ENCODE measurements at regions not wholly inside any gene's neighbourhood (a gene's known extent, or its start where the extent isn't known, plus 50 kb on each side); places are given as distances from the start of the nearest gene placed in this dataset.
"Not testable (repeated sequence)": the region's sequence is repeated elsewhere in the genome, so short reads cannot be mapped to it uniquely, and the experiment has no call there.

DNA sequence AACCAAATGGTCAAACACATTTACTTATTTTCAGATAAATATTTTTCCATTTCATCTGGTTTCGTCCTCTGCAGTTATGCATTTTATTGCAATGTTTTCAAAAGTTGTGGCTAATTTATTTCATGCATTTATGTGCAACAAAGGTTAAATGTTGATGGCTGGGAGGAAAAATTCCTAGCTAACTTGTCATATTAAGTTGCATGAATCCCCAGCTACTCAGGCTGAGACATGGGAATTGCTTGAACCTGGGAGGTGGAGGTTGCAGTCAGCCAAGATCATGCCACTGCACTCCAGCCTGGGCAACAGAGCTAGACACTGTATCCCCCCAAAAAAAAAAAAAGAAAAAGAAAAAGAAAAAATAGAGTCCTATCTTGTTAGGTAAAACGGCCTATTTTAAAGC lies 1862.4 kb upstream of the RAG2 start:
- no peak for DNase-seq (ENCODE audit: low read depth in 1 of 2, low spot score in 1 of 2)

DNA sequence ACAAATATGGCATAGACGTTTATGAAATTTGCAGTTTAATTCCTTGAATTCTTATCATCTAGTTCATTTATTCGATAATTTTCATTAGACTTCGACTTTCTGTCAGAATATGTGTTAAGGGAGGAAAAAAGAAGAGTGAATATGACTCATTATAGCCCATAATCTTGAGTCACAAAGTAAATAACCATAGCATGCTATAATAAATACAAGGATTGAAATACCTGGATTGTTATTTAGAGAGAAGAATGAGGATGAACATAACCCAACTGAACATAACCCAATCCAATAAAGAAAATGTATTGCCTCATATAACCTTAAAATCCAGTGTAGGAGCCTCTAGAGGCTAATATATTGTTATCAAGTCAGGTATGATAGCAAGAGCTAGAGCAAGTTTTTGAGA lies 1858.3 kb upstream of the RAG2 start:
- DNase-seq (ENCODE audit: low read depth in 1 of 2, low spot score in 1 of 2) = no peak

GRCh38 chr11:38448284-38448683 lies 1850.2 kb upstream of the RAG2 start:
- no peak for DNase-seq (ENCODE audit: low read depth in 1 of 2, low spot score in 1 of 2)

GRCh38 chr11:38446336-38446735 lies 1848.3 kb upstream of the RAG2 start:
- DNase-seq (ENCODE audit: low read depth in 1 of 2, low spot score in 1 of 2) = no peak

GRCh38 chr11:38438091-38438490 lies 1840.1 kb upstream of the RAG2 start:
- DNase-seq (ENCODE audit: low read depth in 1 of 2, low spot score in 1 of 2) = no peak

- no peak for DNase-seq (ENCODE audit: low read depth in 1 of 2, low spot score in 1 of 2)
These were observed 1827.5 kb upstream of the RAG2 start for GRCh38 chr11:38425578-38425977.

DNA sequence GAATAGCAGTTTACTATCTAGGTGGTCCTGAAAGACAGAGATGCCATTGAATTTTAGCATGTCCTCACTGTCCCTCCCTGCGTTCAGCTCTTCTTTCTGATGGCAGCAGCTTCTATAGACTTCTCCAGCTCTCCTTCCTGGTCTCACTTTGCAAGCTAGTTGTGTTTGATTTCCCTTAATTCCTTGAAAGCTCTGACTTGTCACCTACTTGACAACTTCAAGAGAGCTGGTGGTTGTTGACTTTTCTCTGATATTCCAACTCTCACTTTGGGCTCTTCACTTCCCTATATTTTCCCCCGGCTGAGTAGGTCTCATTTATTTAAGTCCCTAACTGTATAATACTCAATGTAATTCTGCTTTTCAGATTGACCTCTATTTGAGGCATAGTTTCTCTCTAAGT lies 1825.0 kb upstream of the RAG2 start:
- DNase-seq (ENCODE audit: low read depth in 1 of 2, low spot score in 1 of 2) = no peak

DNA sequence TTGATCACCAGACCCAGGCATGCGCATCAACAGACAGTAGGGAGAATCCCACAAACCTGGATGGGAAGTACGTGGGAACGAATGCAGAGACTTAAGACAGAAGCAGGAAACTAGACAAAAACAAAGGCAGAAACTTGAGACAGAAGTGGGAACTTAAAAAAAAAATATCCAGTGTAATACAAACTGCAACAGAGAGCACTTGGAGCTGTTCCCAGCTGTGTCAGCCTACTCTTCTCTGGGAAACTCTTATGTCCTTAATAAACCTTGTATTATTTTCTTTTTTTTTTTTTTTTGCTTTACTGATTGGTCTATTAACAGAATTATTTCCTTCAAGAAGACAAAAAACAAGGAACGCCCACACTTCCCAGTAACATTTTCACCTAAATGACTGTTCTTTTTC lies 1818.1 kb upstream of the RAG2 start:
- no peak for DNase-seq (ENCODE audit: low read depth in 1 of 2, low spot score in 1 of 2)

DNA sequence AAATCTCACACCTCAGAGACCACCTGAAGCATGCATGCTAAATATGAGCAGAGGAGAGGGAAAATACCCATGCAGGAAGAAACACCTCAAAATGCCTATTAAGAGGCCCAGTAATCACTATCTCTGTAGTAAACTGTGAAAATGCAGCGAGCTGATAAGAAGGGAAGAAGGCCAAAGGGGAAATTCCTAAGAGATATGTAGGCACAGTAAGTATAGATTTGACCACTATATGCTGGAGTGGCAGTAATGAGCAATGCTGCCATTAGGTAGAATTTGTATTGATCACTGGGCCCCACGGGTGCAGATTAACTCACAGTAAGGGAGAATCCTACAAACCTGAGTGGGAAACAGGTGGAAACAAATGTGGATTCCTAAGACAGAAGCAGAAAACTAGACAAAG lies 1813.1 kb upstream of the RAG2 start:
- DNase-seq (ENCODE audit: low read depth in 1 of 2, low spot score in 1 of 2) = no peak

- DNase-seq (ENCODE audit: low read depth in 1 of 2, low spot score in 1 of 2) = no peak
These were observed 1804.0 kb upstream of the RAG2 start for GRCh38 chr11:38402063-38402462.

GRCh38 chr11:38392176-38392575 lies 1794.1 kb upstream of the RAG2 start:
- DNase-seq (ENCODE audit: low read depth in 1 of 2, low spot score in 1 of 2) = no peak

GRCh38 chr11:38384568-38384967 lies 1786.5 kb upstream of the RAG2 start:
- DNase-seq (ENCODE audit: low read depth in 1 of 2, low spot score in 1 of 2) = no peak

GRCh38 chr11:38365274-38365673 lies 1767.2 kb upstream of the RAG2 start:
- no peak for DNase-seq (ENCODE audit: low read depth in 1 of 2, low spot score in 1 of 2)

GRCh38 chr11:38356255-38356654 lies 1758.2 kb upstream of the RAG2 start:
- DNase-seq (ENCODE audit: low read depth in 1 of 2, low spot score in 1 of 2) = no peak

- no peak for DNase-seq (ENCODE audit: low read depth in 1 of 2, low spot score in 1 of 2)
These were observed 1747.2 kb upstream of the RAG2 start for GRCh38 chr11:38345286-38345685.

DNA sequence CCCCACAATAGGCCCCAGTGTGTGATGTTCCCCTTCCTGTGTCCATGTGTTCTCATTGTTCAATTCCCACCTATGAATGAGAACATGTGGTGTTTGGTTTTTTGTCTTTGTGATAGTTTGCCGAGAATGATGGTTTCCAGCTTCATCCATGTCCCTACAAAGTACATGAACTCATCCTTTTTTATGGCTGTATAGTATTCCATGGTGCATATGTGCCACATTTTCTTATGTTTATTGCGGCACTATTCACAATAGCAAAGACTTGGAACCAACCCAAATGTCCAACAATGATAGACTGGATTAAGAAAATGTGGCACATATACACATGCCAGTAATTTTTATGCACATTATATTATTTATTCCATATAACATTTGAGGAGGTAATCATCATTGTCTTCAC lies 1743.6 kb upstream of the RAG2 start:
- DNase-seq (ENCODE audit: low read depth in 1 of 2, low spot score in 1 of 2) = not testable (repeated sequence)

GRCh38 chr11:38339835-38340440 lies 1741.9 kb upstream of the RAG2 start:
- DNase-seq (ENCODE audit: low read depth in 1 of 2, low spot score in 1 of 2) = no peak

- DNase-seq (ENCODE audit: low read depth in 1 of 2, low spot score in 1 of 2) = not testable (repeated sequence)
These were observed 1740.0 kb upstream of the RAG2 start for GRCh38 chr11:38338022-38338421.

GRCh38 chr11:38332046-38332445 lies 1734.0 kb upstream of the RAG2 start:
- DNase-seq (ENCODE audit: low read depth in 1 of 2, low spot score in 1 of 2) = no peak

- no peak for DNase-seq (ENCODE audit: low read depth in 1 of 2, low spot score in 1 of 2)
These were observed 1732.5 kb upstream of the RAG2 start for GRCh38 chr11:38330578-38330977.

GRCh38 chr11:38323961-38324761 lies 1726.1 kb upstream of the RAG2 start:
- no peak for DNase-seq (ENCODE audit: low read depth in 1 of 2, low spot score in 1 of 2)

DNA sequence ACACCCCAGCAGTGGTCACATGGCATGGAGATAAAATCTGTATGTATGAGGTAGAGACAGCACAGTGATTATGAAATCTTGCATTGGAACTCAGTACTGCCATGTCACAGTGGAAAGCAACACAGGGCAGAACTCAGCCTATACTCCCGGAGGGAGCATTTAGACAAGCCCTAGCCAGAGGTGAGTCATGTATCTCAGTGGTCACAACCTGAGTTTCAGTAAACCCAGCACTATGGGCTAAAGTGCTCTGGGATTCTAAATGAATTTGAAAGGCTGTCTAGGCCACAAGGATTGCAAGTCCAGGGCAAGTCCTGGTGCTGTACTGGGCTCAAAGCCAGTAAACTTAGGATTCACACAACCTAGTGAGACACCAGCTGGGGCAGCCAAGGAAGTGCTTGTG lies 1717.1 kb upstream of the RAG2 start:
- DNase-seq (ENCODE audit: low read depth in 1 of 2, low spot score in 1 of 2) = no peak

DNA sequence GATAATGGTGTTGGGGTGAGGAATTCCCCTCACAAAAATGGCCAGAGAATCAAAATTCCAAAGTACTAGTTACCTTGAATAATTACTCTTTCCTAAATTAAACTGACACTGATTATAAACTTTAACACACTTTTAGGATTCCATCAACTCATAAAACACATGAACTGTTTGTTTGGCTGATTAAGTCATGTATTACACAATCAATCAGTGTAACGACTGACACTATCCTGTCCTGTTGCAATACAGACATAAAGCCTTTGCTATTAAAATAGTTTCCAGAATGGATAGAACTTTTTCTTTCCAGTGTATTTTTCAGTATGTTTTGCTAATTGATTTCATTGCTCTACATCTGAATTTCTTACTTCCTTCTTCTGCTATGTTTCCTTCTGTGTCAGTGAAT lies 1709.4 kb upstream of the RAG2 start:
- no peak for DNase-seq (ENCODE audit: low read depth in 1 of 2, low spot score in 1 of 2)

All from stimulated activated CD4-positive, alpha-beta T cell treated with anti-CD3 and anti-CD28 coated beads, Interleukin-15, amount 100 ng/mL, for 1 hour (primary cell).